ENCODE measurements at regions not wholly inside any gene's neighbourhood (a gene's known extent, or its start where the extent isn't known, plus 50 kb on each side); places are given as distances from the start of the nearest gene placed in this dataset.

DNA sequence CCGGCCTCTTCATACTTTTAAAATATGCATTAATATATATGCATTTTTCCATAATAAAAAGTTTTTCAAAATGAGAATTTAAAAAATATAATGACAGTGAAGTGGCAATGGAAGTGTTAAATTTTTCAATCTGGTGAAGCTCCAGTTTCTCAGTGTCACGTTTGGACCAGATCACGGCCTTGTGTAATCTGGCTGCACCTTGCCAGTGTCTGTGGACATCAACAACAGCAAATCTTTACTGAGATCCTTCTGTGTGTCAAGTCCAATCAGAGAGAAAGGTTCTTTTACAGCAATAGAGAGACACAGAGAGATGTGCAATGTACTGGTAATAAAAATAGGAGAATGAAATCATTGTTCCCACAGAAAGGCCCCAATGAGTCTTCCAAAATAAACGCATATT, 49.8 kb upstream of the PAK1 start:
- peaks cover 6 to 7% of the 10 kb centered on the region in 2 donors for H3K4me1 ChIP-seq (ENCODE audit: control insufficient read depth in 2 of 2, insufficient read depth in 1 of 2, low read depth in 1 of 2, low read length in 2 of 2)
- H2BK120ac ChIP-seq (ENCODE audit: low read depth, low read length): no peak overlapping the region
- H3K4me3 ChIP-seq (ENCODE audit: low read length in 2 of 2): no peak overlapping the region
- H3K27me3 ChIP-seq (ENCODE audit: control insufficient read depth in 3 of 3, insufficient read depth in 3 of 3, low read depth in 1 of 3, low read length in 3 of 3): no peaks in the 10 kb centered on the region
- no peak overlapping the region for H3K9ac ChIP-seq (ENCODE audit: low read depth, low read length, poor library complexity)
- H3K36me3 ChIP-seq (replicated peaks in 1 of 2; ENCODE audit: control insufficient read depth in 2 of 2, insufficient read depth in 2 of 2, low read length in 2 of 2): no peaks in the 10 kb centered on the region
- H2BK5ac ChIP-seq (ENCODE audit: low read length): no peak overlapping the region
- no CpG with 5 or more reads among the region's 4 CpGs for WGBS, 2 donors (ENCODE audit: extremely low coverage in 2 of 2, insufficient read length in 2 of 2, insufficient replicate concordance in 1 of 2)
- H3K4ac ChIP-seq (ENCODE audit: low read length): no peak overlapping the region
- DNase-seq (ENCODE audit: low spot score): no peak
- no peak overlapping the region for H3K4me2 ChIP-seq (ENCODE audit: insufficient read depth, low read length, poor library complexity, severe bottlenecking)
- no peak overlapping the region for H4K91ac ChIP-seq (ENCODE audit: low read depth, low read length, poor library complexity)
- no peaks in the 10 kb centered on the region for H3K9me3 ChIP-seq (replicated peaks in 1 of 2; ENCODE audit: control insufficient read depth in 2 of 2, insufficient read depth in 1 of 2, low read depth in 1 of 2, low read length in 2 of 2)
- no peak overlapping the region for H2BK12ac ChIP-seq (ENCODE audit: low read length)
- no peak overlapping the region for H2AFZ ChIP-seq (ENCODE audit: low read length)
- no peak overlapping the region for H2BK15ac ChIP-seq (ENCODE audit: low read length)
- H4K8ac ChIP-seq (ENCODE audit: low read depth, low read length): no peak overlapping the region
- H2AK5ac ChIP-seq (ENCODE audit: low read depth, low read length): no peak overlapping the region
- no peaks in the 10 kb centered on the region for H3K79me1 ChIP-seq (ENCODE audit: low read depth, low read length)
- no peak overlapping the region for H3K27ac ChIP-seq (replicated peaks; ENCODE audit: low read length)
- no peak overlapping the region for H3K14ac ChIP-seq (ENCODE audit: low read length)
- H3K18ac ChIP-seq (ENCODE audit: low read length): no peak overlapping the region
- no peak overlapping the region for H3K23ac ChIP-seq (ENCODE audit: low read depth, low read length, poor library complexity)

Data from neuronal stem cell (in vitro differentiated cells).